ACC112 (cell line): ENCODE measurements at regions not wholly inside any gene's neighbourhood (a gene's known extent, or its start where the extent isn't known, plus 50 kb on each side); places are given as distances from the start of the nearest gene placed in this dataset.

Source experiments
- H2AFZ ChIP-seq: fragments of 200-600 bp; sonication (generic); one replicate; pipeline ENCODE4 v1.6.0; 2017; ENCODE audit warnings: antibody characterized with exemption, low read length; ENCODE audit not compliant: unreplicated experiment
- H3K27ac ChIP-seq: fragments of 200-600 bp; sonication (generic); 2 replicates; pipeline ENCODE4 v1.5.1; 2014; ENCODE audit warnings: low read depth, mild to moderate bottlenecking, antibody characterized with exemption, low read length, moderate library complexity
- H3K27me3 ChIP-seq: fragments of 200-600 bp; sonication (generic); 2 replicates; pipeline ENCODE4 v1.6.1; 2014; ENCODE audit warnings: mild to moderate bottlenecking, antibody characterized with exemption, low read length, moderate library complexity, mixed read lengths; ENCODE audit not compliant: insufficient read depth
- H3K36me3 ChIP-seq: fragments of 200-600 bp; sonication (generic); 2 replicates; pipeline ENCODE4 v1.6.1; 2016; ENCODE audit warnings: mild to moderate bottlenecking, antibody characterized with exemption, low read length, moderate library complexity, mixed read lengths; ENCODE audit not compliant: insufficient read depth
- H3K4me1 ChIP-seq: fragments of 200-600 bp; sonication (generic); one replicate; pipeline ENCODE4 v1.6.1; 2016; ENCODE audit warnings: low read length, mixed read lengths; ENCODE audit not compliant: insufficient read depth, unreplicated experiment, control insufficient read depth
- H3K4me3 ChIP-seq: fragments of 200-600 bp; sonication (generic); 2 replicates; pipeline ENCODE4 v1.5.1; 2014; ENCODE audit warnings: mild to moderate bottlenecking, low read depth, low read length
- H3K79me2 ChIP-seq: fragments of 200-600 bp; sonication (generic); one replicate; pipeline ENCODE4 v1.6.0; 2016; ENCODE audit warnings: low read length; ENCODE audit not compliant: control insufficient read depth, unreplicated experiment, insufficient read depth

DNA sequence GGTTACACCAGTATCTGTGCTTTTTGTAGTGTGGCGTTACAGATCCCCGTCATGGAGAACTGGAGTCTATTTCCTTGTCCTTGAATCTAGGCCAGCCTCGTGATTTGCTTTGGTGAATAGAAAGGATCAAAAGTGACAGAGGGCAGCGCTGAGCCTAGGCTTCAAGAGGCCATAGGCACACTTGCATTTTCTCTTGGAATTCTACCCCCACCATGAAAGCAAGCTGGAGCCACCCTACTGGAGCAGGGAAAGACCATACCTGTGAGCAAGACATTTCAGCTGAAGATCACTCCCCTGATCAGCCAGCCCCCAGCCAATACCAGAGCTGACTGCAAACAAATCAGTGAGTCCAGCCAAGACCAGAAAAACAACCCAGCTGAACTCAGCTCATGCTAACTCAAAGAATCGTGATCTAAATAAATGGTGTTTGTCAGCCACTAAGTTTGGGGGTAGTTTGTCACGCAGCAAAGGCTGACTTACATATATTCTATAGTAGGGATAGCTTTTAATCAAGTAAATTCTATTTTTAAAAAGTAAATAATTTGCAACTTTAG lies 521.9 kb upstream of the TBX3 start:
- Histone ChIP-seq H3K27ac (no peak overlapping the region), H3K4me3 (no peak overlapping the region), H3K36me3 (no peaks in the 10 kb centered on the region), H2AFZ (no peak overlapping the region), H3K79me2 (no peaks in the 10 kb centered on the region), H3K4me1 (peaks cover 11% of the 10 kb centered on the region), H3K27me3 (no peaks in the 10 kb centered on the region)

- Histone ChIP-seq H3K36me3 (no peaks in the 10 kb centered on the region), H3K27me3 (no peaks in the 10 kb centered on the region), H3K4me1 (peaks cover 11% of the 10 kb centered on the region), H2AFZ (no peak overlapping the region), H3K4me3 (no peak overlapping the region), H3K27ac (no peak overlapping the region), H3K79me2 (no peaks in the 10 kb centered on the region)
These were observed 521.2 kb upstream of the TBX3 start for GRCh38 chr12:115204957-115205754.

DNA sequence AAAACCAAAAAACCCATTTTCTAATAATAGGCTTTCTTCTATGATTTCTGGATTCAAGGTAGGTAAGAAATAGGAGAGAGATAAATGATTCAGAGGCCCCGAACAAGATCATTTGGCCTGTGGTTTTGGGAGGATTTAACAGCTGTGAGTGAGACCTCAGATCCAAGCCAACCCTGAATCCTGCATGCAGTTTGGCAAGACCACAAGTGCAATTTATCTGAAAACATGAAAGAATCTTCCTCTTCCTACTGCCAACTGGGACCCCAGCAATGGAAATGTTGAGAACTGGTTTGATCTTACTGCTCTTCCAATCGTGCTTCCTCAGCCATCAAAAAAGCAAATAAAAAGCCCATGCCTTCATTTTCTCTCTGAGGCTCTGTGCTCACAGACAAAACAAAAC lies 519.7 kb upstream of the TBX3 start:
- no peaks in the 10 kb centered on the region for H3K36me3 ChIP-seq
- H3K27ac ChIP-seq: no peak overlapping the region
- no peak overlapping the region for H2AFZ ChIP-seq
- no peaks in the 10 kb centered on the region for H3K27me3 ChIP-seq
- H3K4me3 ChIP-seq: no peak overlapping the region
- peaks cover 11% of the 10 kb centered on the region for H3K4me1 ChIP-seq
- H3K79me2 ChIP-seq: no peaks in the 10 kb centered on the region

- no peaks in the 10 kb centered on the region for H3K27me3 ChIP-seq
- H3K79me2 ChIP-seq: no peaks in the 10 kb centered on the region
- H3K4me3 ChIP-seq: no peak overlapping the region
- H2AFZ ChIP-seq: no peak overlapping the region
- no peaks in the 10 kb centered on the region for H3K36me3 ChIP-seq
- no peak overlapping the region for H3K27ac ChIP-seq
- peaks cover 11% of the 10 kb centered on the region for H3K4me1 ChIP-seq
These were observed 518.0 kb upstream of the TBX3 start for GRCh38 chr12:115201966-115202365.

GRCh38 chr12:115199831-115200230 lies 515.9 kb upstream of the TBX3 start:
- Histone ChIP-seq H3K27me3 (no peaks in the 10 kb centered on the region), H3K79me2 (no peaks in the 10 kb centered on the region), H3K27ac (no peak overlapping the region), H3K4me1 (peaks cover 4% of the 10 kb centered on the region), H3K36me3 (no peaks in the 10 kb centered on the region), H2AFZ (no peak overlapping the region), H3K4me3 (no peak overlapping the region)

- H3K36me3 ChIP-seq: no peaks in the 10 kb centered on the region
- H3K27me3 ChIP-seq: no peaks in the 10 kb centered on the region
- H2AFZ ChIP-seq: no peak overlapping the region
- no peak overlapping the region for H3K4me3 ChIP-seq
- H3K79me2 ChIP-seq: no peaks in the 10 kb centered on the region
- no peaks in the 10 kb centered on the region for H3K4me1 ChIP-seq
- no peak overlapping the region for H3K27ac ChIP-seq
These were observed 510.9 kb upstream of the TBX3 start for GRCh38 chr12:115194857-115195256.

DNA sequence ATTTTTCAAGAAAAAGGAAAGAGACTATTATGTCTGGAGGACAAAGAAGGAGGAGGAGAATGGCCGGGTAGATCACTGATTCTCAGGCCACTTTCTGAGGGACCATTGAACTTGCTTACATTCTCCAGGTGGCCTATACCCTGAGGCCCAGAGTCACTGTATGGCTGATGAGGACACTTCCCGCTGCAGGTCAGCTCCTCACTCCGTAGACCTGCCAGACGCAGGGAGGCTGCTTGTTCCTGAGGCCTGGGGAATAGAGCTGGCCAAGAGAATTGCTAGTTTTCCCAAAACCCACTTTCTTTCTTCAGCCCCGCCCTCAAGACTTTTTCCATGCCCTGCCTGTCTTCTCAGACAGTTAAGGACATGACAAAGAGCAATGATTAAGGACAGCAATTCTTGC lies 510.5 kb upstream of the TBX3 start:
- H2AFZ ChIP-seq: no peak overlapping the region
- H3K4me1 ChIP-seq: no peaks in the 10 kb centered on the region
- H3K36me3 ChIP-seq: no peaks in the 10 kb centered on the region
- H3K4me3 ChIP-seq: no peak overlapping the region
- H3K27ac ChIP-seq: no peak overlapping the region
- H3K79me2 ChIP-seq: no peaks in the 10 kb centered on the region
- H3K27me3 ChIP-seq: no peaks in the 10 kb centered on the region

DNA sequence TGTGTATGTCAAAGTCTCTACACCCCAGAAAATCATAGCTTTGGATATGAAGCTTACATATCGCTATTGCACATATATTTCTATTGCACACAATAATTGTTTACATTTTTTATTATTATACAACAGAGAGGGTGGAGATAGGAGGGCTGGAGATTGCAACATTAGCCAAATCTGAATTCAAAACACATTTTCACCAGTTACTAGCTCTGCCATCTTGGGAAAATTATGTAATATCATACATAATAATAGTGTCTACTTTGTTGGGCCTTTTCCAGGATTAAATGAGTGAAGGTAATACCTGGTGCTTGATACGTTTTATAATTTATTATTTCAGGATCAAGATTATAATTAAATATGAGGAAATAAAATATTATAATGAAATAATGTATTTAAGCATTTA lies 507.4 kb upstream of the TBX3 start:
- H3K79me2 ChIP-seq: no peaks in the 10 kb centered on the region
- H2AFZ ChIP-seq: no peak overlapping the region
- H3K4me1 ChIP-seq: no peaks in the 10 kb centered on the region
- no peak overlapping the region for H3K27ac ChIP-seq
- no peaks in the 10 kb centered on the region for H3K27me3 ChIP-seq
- H3K36me3 ChIP-seq: no peaks in the 10 kb centered on the region
- no peak overlapping the region for H3K4me3 ChIP-seq

DNA sequence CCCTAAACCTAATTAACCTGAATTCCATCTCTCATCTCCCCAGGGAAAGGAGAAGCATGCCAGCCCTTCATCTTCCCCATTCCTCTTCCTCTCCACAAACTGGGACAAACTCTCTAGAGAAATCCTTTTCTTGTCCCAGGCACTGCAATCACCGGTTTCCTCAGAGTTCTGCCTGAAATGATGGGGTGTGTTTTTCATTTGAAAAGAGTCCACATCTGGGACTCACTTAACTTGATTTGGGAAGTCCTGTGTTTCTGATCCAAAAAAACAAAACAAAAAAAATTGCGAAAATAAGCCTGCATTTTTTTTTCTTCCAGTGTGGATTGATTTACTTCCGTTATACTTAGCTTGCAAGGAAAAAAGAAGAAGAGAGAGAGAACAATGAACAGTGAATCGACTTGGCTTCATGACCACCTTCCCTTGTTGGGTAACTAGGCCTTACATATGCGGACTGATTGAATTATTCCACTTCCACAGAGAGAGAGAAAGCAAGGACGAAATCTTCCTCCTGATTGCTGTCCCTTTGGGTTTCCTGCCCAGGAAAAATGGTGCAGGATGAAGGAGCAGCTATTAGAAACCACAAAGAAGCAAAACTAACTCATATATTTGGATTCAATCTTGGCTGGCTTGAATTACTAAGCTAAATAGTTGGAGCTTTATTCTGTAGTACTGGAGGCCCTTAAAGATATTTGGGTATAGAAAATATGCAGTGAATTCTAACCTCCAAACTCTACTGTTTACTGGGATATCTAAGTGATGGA lies 506.2 kb upstream of the TBX3 start:
- Histone ChIP-seq H3K27ac (no peak overlapping the region), H3K79me2 (no peaks in the 10 kb centered on the region), H2AFZ (no peak overlapping the region), H3K36me3 (no peaks in the 10 kb centered on the region), H3K4me1 (no peaks in the 10 kb centered on the region), H3K27me3 (no peaks in the 10 kb centered on the region), H3K4me3 (no peak overlapping the region)

DNA sequence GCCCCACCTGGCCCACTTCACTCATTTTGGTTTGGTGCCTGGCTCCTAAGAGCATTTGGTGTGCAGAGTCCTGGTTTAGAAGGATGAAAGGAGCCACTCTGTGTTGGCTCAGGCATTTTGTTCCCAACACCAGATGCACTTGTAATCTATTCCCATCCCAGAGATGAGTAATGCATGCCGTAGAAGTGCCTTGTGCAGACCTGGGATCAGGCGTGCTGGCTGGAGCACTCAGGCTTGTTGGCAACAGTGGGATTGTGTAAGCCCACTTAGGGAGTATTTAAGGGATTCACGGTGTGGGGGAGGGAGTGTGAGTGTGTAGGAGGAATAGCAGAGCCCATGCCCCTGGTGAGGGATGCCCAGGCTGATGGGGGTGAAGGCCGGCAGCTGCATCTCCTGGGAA lies 501.5 kb upstream of the TBX3 start:
- Histone ChIP-seq H3K4me3 (no peak overlapping the region), H2AFZ (no peak overlapping the region), H3K27me3 (no peaks in the 10 kb centered on the region; the same call in 1 of the 2 replicates), H3K4me1 (no peaks in the 10 kb centered on the region), H3K79me2 (no peaks in the 10 kb centered on the region), H3K36me3 (no peaks in the 10 kb centered on the region), H3K27ac (no peak overlapping the region)

DNA sequence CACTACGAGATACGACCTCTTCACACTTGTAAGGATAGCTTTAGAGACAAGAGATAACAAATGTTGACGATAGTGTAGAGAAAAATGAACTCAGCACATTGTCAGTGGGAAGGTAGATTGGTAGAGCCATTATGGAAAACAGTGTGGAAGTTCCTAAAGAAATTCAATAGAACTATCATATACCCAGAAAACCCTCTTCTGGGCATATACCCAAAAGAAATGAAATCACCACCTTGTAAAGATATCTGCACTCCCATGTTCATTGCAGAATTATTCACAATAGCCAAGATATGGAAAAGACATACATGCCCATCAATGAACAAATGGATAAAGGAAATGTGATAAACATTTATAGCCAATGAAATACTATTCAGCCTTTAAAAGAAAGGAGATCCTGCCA lies 499.8 kb upstream of the TBX3 start:
- no peak overlapping the region for H3K4me3 ChIP-seq
- no peaks in the 10 kb centered on the region; the same call in 1 of the 2 replicates for H3K27me3 ChIP-seq
- H3K27ac ChIP-seq: no peak overlapping the region
- no peaks in the 10 kb centered on the region for H3K4me1 ChIP-seq
- no peaks in the 10 kb centered on the region for H3K36me3 ChIP-seq
- no peak overlapping the region for H2AFZ ChIP-seq
- H3K79me2 ChIP-seq: no peaks in the 10 kb centered on the region
